Gastroesophageal sphincter (tissue), 4 donors: ENCODE measurements at regions not wholly inside any gene's neighbourhood (a gene's known extent, or its start where the extent isn't known, plus 50 kb on each side); places are given as distances from the start of the nearest gene placed in this dataset.

Source experiments
- ATAC-seq: fragments of 150-250 bp; one replicate; pipeline ENCODE4 v1.9.1; 2016; ENCODE audit warnings: mild to moderate bottlenecking, moderate library complexity
- H3K27ac ChIP-seq, 4 donors: fragments of 200-600 bp; sonication (generic) in 3 of 4; 1 replicate in 3 of 4; 2 replicates in 1 of 4; pipeline ENCODE4 v1.5.1; 2016 to 2019
- H3K27me3 ChIP-seq: fragments of 200-600 bp; sonication (generic); one replicate; pipeline ENCODE4 v1.5.1; 2019
- H3K36me3 ChIP-seq, 2 donors: fragments of 200-600 bp; sonication (generic); one replicate each; pipeline ENCODE4 v1.5.1; 2019; ENCODE audit warnings: control low read depth in 1 of 2
- H3K4me1 ChIP-seq, 3 donors: fragments of 200-600 bp; sonication (generic); 1 replicate in 2 of 3; 2 replicates in 1 of 3; pipeline ENCODE4 v1.5.1; 2016 to 2019; ENCODE audit warnings: control low read depth in 2 of 3
- H3K4me3 ChIP-seq, 2 donors: fragments of 200-600 bp; sonication (generic); one replicate each; pipeline ENCODE4 v1.5.1; 2019; ENCODE audit warnings: mild to moderate bottlenecking in 1 of 2, moderate library complexity in 1 of 2
- H3K9me3 ChIP-seq, 3 donors: fragments of 200-600 bp; sonication (generic); one replicate each; pipeline ENCODE4 v1.5.1; 2017 to 2019; ENCODE audit warnings: control low read depth in 2 of 3
- CTCF ChIP-seq, 4 experiments: fragments of 200-600 bp in 2 of 4; fragments of 450-650 bp in 2 of 4; sonication (generic) in 1 of 4; IDR thresholded peaks; one replicate each; pipeline ENCODE4 v1.5.1; 2017 to 2019; ENCODE audit warnings: antibody characterized with exemption in 4 of 4, mild to moderate bottlenecking in 2 of 4, moderate library complexity in 2 of 4
- EP300 ChIP-seq: sonication (generic); formaldehyde crosslinking; IDR thresholded peaks from one replicate; pipeline ENCODE4 v1.6.1; 2017; ENCODE audit warnings: antibody characterized with exemption, mild to moderate bottlenecking
- POLR2A ChIP-seq, 2 donors: fragments of 450-650 bp; IDR thresholded peaks; one replicate each; pipeline ENCODE4 v1.6.1; 2017; ENCODE audit warnings: antibody characterized with exemption in 2 of 2, mild to moderate bottlenecking in 2 of 2, moderate library complexity in 1 of 2
- POLR2AphosphoS5 ChIP-seq: sonication (generic); formaldehyde crosslinking; IDR thresholded peaks from one replicate; pipeline ENCODE4 v1.6.1; 2017; ENCODE audit warnings: antibody characterized with exemption
- WGBS, 2 donors: methylation state at CpG; one replicate each; pipeline ENCODE4 v1.1.5; 2018; ENCODE audit warnings: low coverage in 1 of 2; 5-methylcytosine and 5-hydroxymethylcytosine counted together

GRCh38 chr1:190880352-190880751 lies 402.7 kb upstream of the BRINP3 start:
- Histone ChIP-seq H3K27me3 (no peaks in the 10 kb centered on the region), H3K4me3 (no peak overlapping the region), H3K36me3 (no peaks in the 10 kb centered on the region), H3K27ac (no peak overlapping the region), H3K9me3 (no peaks in the 10 kb centered on the region), H3K4me1 (no peaks in the 10 kb centered on the region)
- ATAC-seq, result no peak
- WGBS, 2 donors, result 65 to 84% methylated on average over 3 of the region's 3 CpGs
- TF ChIP-seq POLR2A (IDR thresholded peaks at IDR 0.05), result no peak
- no peak for TF ChIP-seq EP300
- TF ChIP-seq CTCF (IDR thresholded peaks at IDR 0.05), result no peak
- no peak for TF ChIP-seq POLR2AphosphoS5

GRCh38 chr1:190881064-190881463 lies 403.4 kb upstream of the BRINP3 start:
- no peak for ATAC-seq
- H3K27ac ChIP-seq, result no peak overlapping the region
- no peaks in the 10 kb centered on the region for H3K36me3 ChIP-seq
- no peak overlapping the region for H3K4me3 ChIP-seq
- TF ChIP-seq EP300 (no peak), POLR2A (IDR thresholded peaks at IDR 0.05) (no peak), CTCF (IDR thresholded peaks at IDR 0.05) (no peak)
- H3K9me3 ChIP-seq, result no peaks in the 10 kb centered on the region
- no peaks in the 10 kb centered on the region for H3K27me3 ChIP-seq
- WGBS, 2 donors, result 72 to 73% methylated on average over 3 of the region's 3 CpGs
- H3K4me1 ChIP-seq, result no peaks in the 10 kb centered on the region

GRCh38 chr1:190897233-190897632 lies 419.6 kb upstream of the BRINP3 start:
- H3K36me3 ChIP-seq, result no peaks in the 10 kb centered on the region
- no peaks in the 10 kb centered on the region for H3K27me3 ChIP-seq
- WGBS, 2 donors, result 77 to 100% methylated on average over 1 to 2 of the region's 2 CpGs
- H3K4me1 ChIP-seq, result no peaks in the 10 kb centered on the region
- H3K4me3 ChIP-seq, result no peak overlapping the region
- no peak for ATAC-seq
- H3K9me3 ChIP-seq, result peaks cover 0 to 5% (median 0%) of the 10 kb centered on the region in 3 donors
- TF ChIP-seq CTCF (IDR thresholded peaks at IDR 0.05), result no peak
- no peak for TF ChIP-seq EP300
- no peak for TF ChIP-seq POLR2AphosphoS5
- no peak for TF ChIP-seq POLR2A (IDR thresholded peaks at IDR 0.05)
- no peak overlapping the region for H3K27ac ChIP-seq

GRCh38 chr1:190904091-190904695 lies 426.5 kb upstream of the BRINP3 start:
- TF ChIP-seq CTCF (IDR thresholded peaks at IDR 0.05), result no peak
- no peak for TF ChIP-seq POLR2A (IDR thresholded peaks at IDR 0.05)
- TF ChIP-seq EP300, result no peak
- no peak for TF ChIP-seq POLR2AphosphoS5
- peak overlapping the region in 3 of 4 donors; percentile 13 to 59 (median 54) for H3K27ac ChIP-seq
- H3K36me3 ChIP-seq, result no peaks in the 10 kb centered on the region
- no peak overlapping the region for H3K4me3 ChIP-seq
- WGBS, 2 donors, result 29 to 65% methylated on average over 1 to 2 of the region's 2 CpGs
- peaks cover 0 to 24% (median 0%) of the 10 kb centered on the region in 3 donors for H3K4me1 ChIP-seq
- no peaks in the 10 kb centered on the region for H3K27me3 ChIP-seq
- peaks cover 0 to 5% (median 0%) of the 10 kb centered on the region in 3 donors for H3K9me3 ChIP-seq
- ATAC-seq, result no peak

- Histone ChIP-seq H3K36me3 (no peaks in the 10 kb centered on the region), H3K4me1 (peaks cover 0 to 24% (median 0%) of the 10 kb centered on the region in 3 donors), H3K27ac (peak overlapping the region in 1 of 4 donors; percentile 59), H3K27me3 (no peaks in the 10 kb centered on the region), H3K9me3 (no peaks in the 10 kb centered on the region), H3K4me3 (no peak overlapping the region)
- TF ChIP-seq POLR2AphosphoS5 (no peak), CTCF (IDR thresholded peaks at IDR 0.05) (no peak), POLR2A (IDR thresholded peaks at IDR 0.05) (no peak), EP300 (no peak)
- 11 to 22% methylated on average over 1 of the region's 1 CpG for WGBS, 2 donors
- no peak for ATAC-seq
Observed at GRCh38 chr1:190906206-190906725, 428.6 kb upstream of the BRINP3 start.
